Stomach (tissue), 8 donors: ENCODE measurements at regions not wholly inside any gene's neighbourhood (a gene's known extent, or its start where the extent isn't known, plus 50 kb on each side); places are given as distances from the start of the nearest gene placed in this dataset.

Experiments used
- DNase-seq, 2 donors: peaks; one replicate each; pipeline versions ENCODE4 v3.0.0 to v3.0.0-alpha.2; 2013 to 2019
- H3K27ac ChIP-seq, 5 donors: fragments of 200-600 bp in 4 of 5; sonication (generic) in 4 of 5; one replicate each; pipeline ENCODE4 v1.5.1; 2013 to 2019; ENCODE audit warnings: mild to moderate bottlenecking in 1 of 5, moderate library complexity in 1 of 5
- H3K27me3 ChIP-seq, 3 donors: fragments of 200-600 bp; sonication (generic); one replicate each; pipeline ENCODE4 v1.5.1; 2017 to 2019; ENCODE audit warnings: mixed run types in 1 of 3
- H3K36me3 ChIP-seq, 4 donors: fragments of 200-600 bp; sonication (generic); 1 replicate in 3 of 4; 2 replicates in 1 of 4; pipeline ENCODE4 v1.5.1; 2016 to 2019
- H3K4me1 ChIP-seq, 4 donors: fragments of 200-600 bp; sonication (generic); one replicate each; pipeline ENCODE4 v1.5.1; 2016 to 2019
- H3K4me3 ChIP-seq, 4 donors: fragments of 200-600 bp; sonication (generic) in 3 of 4; one replicate each; pipeline ENCODE4 v1.5.1; 2016 to 2019; ENCODE audit warnings: mild to moderate bottlenecking in 1 of 4
- H3K9me3 ChIP-seq, 4 donors: fragments of 200-600 bp; sonication (generic); one replicate each; pipeline ENCODE4 v1.5.1; 2016 to 2019
- EP300 ChIP-seq: sonication (generic); formaldehyde crosslinking; IDR thresholded peaks from one replicate; pipeline ENCODE4 v1.6.1; 2017; ENCODE audit warnings: antibody characterized with exemption
- POLR2A ChIP-seq, 4 donors: fragments of 450-650 bp; IDR thresholded peaks; one replicate each; pipeline ENCODE4 v1.6.1; 2016; ENCODE audit warnings: antibody characterized with exemption in 4 of 4, control low read depth in 2 of 4, mild to moderate bottlenecking in 1 of 4, moderate library complexity in 1 of 4
- POLR2AphosphoS5 ChIP-seq, 3 donors: sonication (generic); formaldehyde crosslinking; IDR thresholded peaks; one replicate each; pipeline ENCODE4 v1.6.1; 2016; ENCODE audit warnings: antibody characterized with exemption in 3 of 3
- WGBS, 5 donors: extraction: QIAGEN DNeasy Blood & Tissue Kit in 3 of 5; methylation state at CpG; one replicate each; pipeline versions ENCODE4 v1.1.5 to v1.1.7; 2013 to 2018; 5-methylcytosine and 5-hydroxymethylcytosine counted together
- intact Hi-C: fragments of 100-400 bp; cut with DNase I; formaldehyde crosslinking; loops from one replicate; pipeline ENCODE4 v1.15.1; 2023; ENCODE audit warnings: low total_unique reads
- TF ChIP-seq, protein P1 (sequence below), 7 experiments: fragments of 450-650 bp in 4 of 7; fragments of 200-600 bp in 3 of 7; sonication (generic) in 3 of 7; IDR thresholded peaks; one replicate each; pipeline ENCODE4 v1.5.1; 2016 to 2019; ENCODE audit warnings: antibody characterized with exemption in 7 of 7, control low read depth in 2 of 7, mild to moderate bottlenecking in 1 of 7
- donor health status: healthy with polysubstance abuse.
- donor health status: Bipolar disorder and iron deficiency.
- donor health status: healthy.

DNA sequence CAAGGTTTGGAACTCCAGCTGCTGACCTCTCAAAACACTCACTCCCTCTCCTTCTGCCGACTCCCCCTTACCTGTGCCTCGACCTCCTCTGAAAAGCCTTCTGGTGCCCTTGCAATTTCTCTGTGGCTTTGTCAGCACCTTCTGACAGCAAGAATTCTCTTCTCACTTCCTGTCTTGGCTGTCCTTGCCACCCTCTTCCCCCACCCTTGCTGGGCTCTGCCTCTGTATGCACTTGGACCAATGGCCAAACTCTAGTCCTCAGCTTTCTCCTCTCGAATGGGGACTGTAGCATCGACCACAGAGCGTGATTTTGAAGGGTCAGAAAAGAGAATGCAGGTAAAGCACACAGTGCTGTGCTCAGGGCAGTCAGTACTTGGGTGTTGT, 99.0 kb downstream of the HS1BP3 start:
- intact Hi-C loops: no loop called here
- H3K4me1 ChIP-seq: peaks cover 0 to 11% (median 8%) of the 10 kb centered on the region in 4 donors
- TF ChIP-seq POLR2A (IDR thresholded peaks at IDR 0.05) (no peak), POLR2AphosphoS5 (IDR thresholded peaks at IDR 0.05) (no peak), EP300 (no peak)
- TF ChIP-seq, protein P1, sequence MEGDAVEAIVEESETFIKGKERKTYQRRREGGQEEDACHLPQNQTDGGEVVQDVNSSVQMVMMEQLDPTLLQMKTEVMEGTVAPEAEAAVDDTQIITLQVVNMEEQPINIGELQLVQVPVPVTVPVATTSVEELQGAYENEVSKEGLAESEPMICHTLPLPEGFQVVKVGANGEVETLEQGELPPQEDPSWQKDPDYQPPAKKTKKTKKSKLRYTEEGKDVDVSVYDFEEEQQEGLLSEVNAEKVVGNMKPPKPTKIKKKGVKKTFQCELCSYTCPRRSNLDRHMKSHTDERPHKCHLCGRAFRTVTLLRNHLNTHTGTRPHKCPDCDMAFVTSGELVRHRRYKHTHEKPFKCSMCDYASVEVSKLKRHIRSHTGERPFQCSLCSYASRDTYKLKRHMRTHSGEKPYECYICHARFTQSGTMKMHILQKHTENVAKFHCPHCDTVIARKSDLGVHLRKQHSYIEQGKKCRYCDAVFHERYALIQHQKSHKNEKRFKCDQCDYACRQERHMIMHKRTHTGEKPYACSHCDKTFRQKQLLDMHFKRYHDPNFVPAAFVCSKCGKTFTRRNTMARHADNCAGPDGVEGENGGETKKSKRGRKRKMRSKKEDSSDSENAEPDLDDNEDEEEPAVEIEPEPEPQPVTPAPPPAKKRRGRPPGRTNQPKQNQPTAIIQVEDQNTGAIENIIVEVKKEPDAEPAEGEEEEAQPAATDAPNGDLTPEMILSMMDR (IDR thresholded peaks at IDR 0.05): no peak
- no peak overlapping the region for H3K4me3 ChIP-seq
- no peak for DNase-seq
- no peaks in the 10 kb centered on the region for H3K27me3 ChIP-seq
- H3K9me3 ChIP-seq: no peaks in the 10 kb centered on the region
- 82 to 93% (median 87%) methylated on average over 5 of the region's 5 CpGs for WGBS, 5 donors
- H3K36me3 ChIP-seq: no peaks in the 10 kb centered on the region
- H3K27ac ChIP-seq: no peak overlapping the region

DNA sequence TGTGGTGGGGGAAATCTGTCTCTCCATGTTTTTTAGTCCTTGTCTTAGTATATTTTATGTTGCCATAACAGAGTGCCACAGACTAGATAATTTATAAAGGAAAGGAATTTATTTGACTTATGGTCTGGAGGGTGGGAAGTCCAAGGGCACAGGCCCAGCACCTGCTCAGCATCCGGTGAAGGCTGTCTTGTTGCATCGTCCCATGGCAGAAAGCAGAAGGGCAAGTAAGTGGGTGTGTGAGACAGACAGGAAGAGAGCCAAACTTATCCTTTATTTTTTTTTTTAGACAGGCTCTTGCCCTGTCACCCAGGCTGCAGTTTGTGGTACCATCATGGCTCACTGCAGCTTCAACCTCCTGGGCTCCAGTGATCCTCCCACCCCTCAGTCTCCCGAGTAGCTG, 98.1 kb downstream of the HS1BP3 start:
- Histone ChIP-seq H3K27ac (no peak overlapping the region), H3K9me3 (no peaks in the 10 kb centered on the region), H3K4me3 (no peak overlapping the region), H3K27me3 (no peaks in the 10 kb centered on the region), H3K4me1 (peaks cover 0 to 11% (median 8%) of the 10 kb centered on the region in 4 donors), H3K36me3 (no peaks in the 10 kb centered on the region)
- TF ChIP-seq, protein P1 (IDR thresholded peaks at IDR 0.05): no peak
- TF ChIP-seq POLR2A (IDR thresholded peaks at IDR 0.05) (no peak), POLR2AphosphoS5 (IDR thresholded peaks at IDR 0.05) (no peak), EP300 (no peak)
- no peak for DNase-seq
- WGBS, 5 donors: 87 to 96% (median 90%) methylated on average over 3 of the region's 3 CpGs
- intact Hi-C loops: no loop called here

DNA sequence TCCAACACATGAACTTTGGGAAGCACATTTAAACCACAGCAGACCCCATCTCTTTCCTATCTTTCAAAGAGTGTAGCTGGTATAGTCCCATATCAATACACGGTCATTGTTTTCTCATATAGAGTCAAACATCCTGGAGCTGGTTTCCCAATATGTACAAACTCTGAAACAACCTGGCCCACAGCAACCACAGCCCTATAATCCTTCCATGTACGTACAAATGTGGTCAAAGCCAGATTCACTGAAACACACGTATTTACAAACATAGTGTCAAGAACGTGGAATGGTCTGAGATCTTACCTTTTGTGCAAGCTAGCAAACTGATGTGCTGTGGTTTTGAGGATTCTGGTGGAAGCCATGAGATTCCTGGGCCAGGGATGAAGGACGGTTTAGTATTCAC, 97.3 kb downstream of the HS1BP3 start:
- TF ChIP-seq, protein P1 (IDR thresholded peaks at IDR 0.05): no peak
- no peak for TF ChIP-seq POLR2AphosphoS5 (IDR thresholded peaks at IDR 0.05)
- no peak for TF ChIP-seq POLR2A (IDR thresholded peaks at IDR 0.05)
- TF ChIP-seq EP300: no peak
- peaks cover 0 to 11% (median 8%) of the 10 kb centered on the region in 4 donors for H3K4me1 ChIP-seq
- DNase-seq: no peak
- no peak overlapping the region for H3K4me3 ChIP-seq
- no peaks in the 10 kb centered on the region for H3K27me3 ChIP-seq
- intact Hi-C loops: no loop called here
- no peak overlapping the region for H3K27ac ChIP-seq
- no peaks in the 10 kb centered on the region for H3K9me3 ChIP-seq
- H3K36me3 ChIP-seq: no peaks in the 10 kb centered on the region
- WGBS, 5 donors: 59 to 73% (median 64%) methylated on average over 5 of the region's 5 CpGs

DNA sequence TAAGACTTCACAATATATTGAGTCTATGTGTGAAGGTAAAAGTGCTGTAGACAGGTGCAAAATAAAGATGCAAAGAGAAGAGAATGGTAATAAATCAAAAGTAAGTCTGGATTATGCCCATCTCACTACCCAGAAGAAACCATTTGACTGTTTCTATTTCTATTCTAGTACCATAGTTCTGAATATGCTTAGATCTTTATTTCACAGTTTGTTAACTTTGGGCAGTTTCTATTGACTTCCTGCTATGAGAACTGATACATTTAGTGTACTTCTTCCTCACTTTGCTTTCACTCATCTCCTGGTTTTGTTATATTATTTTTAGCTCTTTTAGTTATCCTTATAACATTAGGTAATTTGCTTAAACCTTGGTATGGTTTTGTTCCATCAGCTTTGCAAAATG, 94.9 kb downstream of the HS1BP3 start:
- Histone ChIP-seq H3K4me3 (no peak overlapping the region), H3K27me3 (no peaks in the 10 kb centered on the region), H3K36me3 (no peaks in the 10 kb centered on the region), H3K4me1 (peaks cover 0 to 8% (median 7%) of the 10 kb centered on the region in 4 donors), H3K9me3 (no peaks in the 10 kb centered on the region), H3K27ac (no peak overlapping the region)
- DNase-seq: no peak
- TF ChIP-seq, protein P1 (IDR thresholded peaks at IDR 0.05): no peak
- TF ChIP-seq POLR2A (IDR thresholded peaks at IDR 0.05): no peak
- no peak for TF ChIP-seq EP300
- TF ChIP-seq POLR2AphosphoS5 (IDR thresholded peaks at IDR 0.05): no peak
- intact Hi-C loops: no loop called here
